OCI-LY7 (cell line): ENCODE measurements at regions not wholly inside any gene's neighbourhood (a gene's known extent, or its start where the extent isn't known, plus 50 kb on each side); places are given as distances from the start of the nearest gene placed in this dataset.

Source experiments
- EZH2phosphoT487 ChIP-seq: fragments of 200-600 bp; sonication (generic); IDR thresholded peaks from 2 replicates; pipeline ENCODE4 v1.6.1; 2018; ENCODE audit warnings: low read depth, borderline replicate concordance, mild to moderate bottlenecking, mixed run types, antibody characterized with exemption, low read length, moderate library complexity, mixed read lengths
- TF ChIP-seq, protein P1 (sequence below): fragments of 200-600 bp; sonication (generic); conservative IDR thresholded peaks from 2 replicates; pipeline ENCODE4 v1.5.1; 2014; ENCODE audit warnings: mild to moderate bottlenecking, antibody characterized with exemption, low read length, moderate library complexity, mixed read lengths

DNA sequence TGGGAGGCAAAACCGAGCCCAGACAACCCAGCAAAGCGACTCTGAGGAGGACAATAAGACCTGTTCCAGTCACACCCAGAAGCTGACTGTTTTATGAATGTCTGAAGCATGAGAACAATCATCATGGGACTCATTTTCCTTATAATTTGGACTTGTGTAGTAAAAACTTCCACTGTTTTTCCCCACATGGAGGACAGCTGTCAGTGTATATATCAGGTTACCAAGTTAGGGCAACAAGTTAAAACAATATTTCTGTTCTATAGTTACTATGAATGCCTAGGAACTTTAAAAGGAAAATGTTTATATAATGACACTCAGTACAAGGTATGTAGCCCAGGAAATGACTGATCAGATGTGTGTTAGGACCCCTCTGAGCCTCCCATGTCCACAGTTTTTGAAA lies 528.2 kb upstream of the TSPY4 start:
- TF ChIP-seq, protein P1, sequence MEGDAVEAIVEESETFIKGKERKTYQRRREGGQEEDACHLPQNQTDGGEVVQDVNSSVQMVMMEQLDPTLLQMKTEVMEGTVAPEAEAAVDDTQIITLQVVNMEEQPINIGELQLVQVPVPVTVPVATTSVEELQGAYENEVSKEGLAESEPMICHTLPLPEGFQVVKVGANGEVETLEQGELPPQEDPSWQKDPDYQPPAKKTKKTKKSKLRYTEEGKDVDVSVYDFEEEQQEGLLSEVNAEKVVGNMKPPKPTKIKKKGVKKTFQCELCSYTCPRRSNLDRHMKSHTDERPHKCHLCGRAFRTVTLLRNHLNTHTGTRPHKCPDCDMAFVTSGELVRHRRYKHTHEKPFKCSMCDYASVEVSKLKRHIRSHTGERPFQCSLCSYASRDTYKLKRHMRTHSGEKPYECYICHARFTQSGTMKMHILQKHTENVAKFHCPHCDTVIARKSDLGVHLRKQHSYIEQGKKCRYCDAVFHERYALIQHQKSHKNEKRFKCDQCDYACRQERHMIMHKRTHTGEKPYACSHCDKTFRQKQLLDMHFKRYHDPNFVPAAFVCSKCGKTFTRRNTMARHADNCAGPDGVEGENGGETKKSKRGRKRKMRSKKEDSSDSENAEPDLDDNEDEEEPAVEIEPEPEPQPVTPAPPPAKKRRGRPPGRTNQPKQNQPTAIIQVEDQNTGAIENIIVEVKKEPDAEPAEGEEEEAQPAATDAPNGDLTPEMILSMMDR, result no peak
- TF ChIP-seq EZH2phosphoT487, result no peak
